ENCODE measurements at regions not wholly inside any gene's neighbourhood (a gene's known extent, or its start where the extent isn't known, plus 50 kb on each side); places are given as distances from the start of the nearest gene placed in this dataset.

GRCh38 chr11:47928426-47928825 lies 51.9 kb upstream of the PTPRJ start:
- CTCF ChIA-PET, result interaction anchor here (1.2 to 3.5 kb wide), 2 partner anchors 66 to 180 kb away, joined by 3 to 12 read pairs; no protein-coding TSS in a partner anchor
- no peaks in the 10 kb centered on the region for H3K9me3 ChIP-seq (ENCODE audit: control extremely low read depth in 1 of 3, control insufficient read depth in 2 of 3, insufficient read depth in 1 of 3, low read length in 2 of 3)
- DNase-seq, result peak; percentile 41
- H3K4me1 ChIP-seq (ENCODE audit: control insufficient read depth in 2 of 2, insufficient read depth in 2 of 2, low read length in 2 of 2), result peaks cover 27 to 40% of the 10 kb centered on the region in 2 donors
- no peaks in the 10 kb centered on the region for H3K9me3 Mint-ChIP-seq (ENCODE audit: insufficient read depth)
- no peaks in the 10 kb centered on the region for H3K27me3 ChIP-seq (replicated peaks in 1 of 4; ENCODE audit: control extremely low read depth in 1 of 4, control insufficient read depth in 3 of 4, insufficient read depth in 4 of 4, low read length in 3 of 4)
- peak overlapping the region; percentile 61 for H2AFZ ChIP-seq (ENCODE audit: insufficient read depth, low read depth, low read length, poor library complexity, severe bottlenecking)
- H3K4me2 ChIP-seq (replicated peaks; ENCODE audit: low read depth, low read length, poor library complexity, severe bottlenecking), result peak overlapping the region; percentile 61
- H3K9ac ChIP-seq (ENCODE audit: low read length), result peak overlapping the region; percentile 19
- 33% methylated on average over 2 of the region's 5 CpGs for WGBS (ENCODE audit: insufficient coverage)
- peak overlapping the region; percentile 72 for H3K4me3 Mint-ChIP-seq
- intact Hi-C loops (cut with micrococcal nuclease), result loop anchor here (1.0 kb wide), 1 partner anchor 8 kb away; no protein-coding TSS in a partner anchor
- peak overlapping the region; percentile 66 for H3K27ac Mint-ChIP-seq
- POLR2A ChIA-PET, result interaction anchor here (0.6 kb wide), 1 partner anchor 244 kb away, joined by 3 read pairs; no protein-coding TSS in a partner anchor
- TF ChIP-seq EZH2 (IDR thresholded peaks at IDR 0.05; ENCODE audit: borderline replicate concordance, insufficient read depth, low read depth, low read length, poor library complexity, severe bottlenecking) (no peak), CTCF (IDR thresholded peaks at IDR 0.05) (no peak)
- ATAC-seq (ENCODE audit: low read depth), result peak; percentile 56
- no peaks in the 10 kb centered on the region for H3K36me3 ChIP-seq (replicated peaks in 1 of 2; ENCODE audit: control extremely low read depth in 1 of 2, control insufficient read depth in 1 of 2, extremely low read depth in 1 of 2, insufficient read depth in 2 of 2, low read length in 1 of 2)
- H4K20me1 ChIP-seq (ENCODE audit: control insufficient read depth, insufficient read depth, low read length, poor library complexity, severe bottlenecking), result no peaks in the 10 kb centered on the region
- no peak overlapping the region for H3K27ac ChIP-seq (ENCODE audit: low read length in 2 of 2)
- H3K79me2 ChIP-seq (ENCODE audit: control insufficient read depth, insufficient read depth, low read length), result peaks cover 9% of the 10 kb centered on the region
- peaks cover 41% of the 10 kb centered on the region for H3K4me1 Mint-ChIP-seq
- H3K4me3 ChIP-seq (ENCODE audit: control extremely low read depth in 1 of 5, extremely low read depth in 1 of 5, insufficient read depth in 1 of 5, low read depth in 2 of 5, low read length in 4 of 5), result peak overlapping the region in 1 of 5 experiments; percentile 31
- no peaks in the 10 kb centered on the region for H3K27me3 Mint-ChIP-seq

GRCh38 chr11:47924184-47924691 lies 56.1 kb upstream of the PTPRJ start:
- H3K9ac ChIP-seq (ENCODE audit: low read length), result no peak overlapping the region
- H3K9me3 ChIP-seq (ENCODE audit: control extremely low read depth in 1 of 3, control insufficient read depth in 2 of 3, insufficient read depth in 1 of 3, low read length in 2 of 3), result no peaks in the 10 kb centered on the region
- H4K20me1 ChIP-seq (ENCODE audit: control insufficient read depth, insufficient read depth, low read length, poor library complexity, severe bottlenecking), result no peaks in the 10 kb centered on the region
- intact Hi-C loops (cut with micrococcal nuclease), result loop anchor here (5.0 kb wide), 1 partner anchor 157 kb away; the partner anchor contains the start of gene FNBP4
- H3K79me2 ChIP-seq (ENCODE audit: control insufficient read depth, insufficient read depth, low read length), result peaks cover 9% of the 10 kb centered on the region
- H3K27ac Mint-ChIP-seq, result peak overlapping the region; percentile 79
- H3K4me1 Mint-ChIP-seq, result peaks cover 67% of the 10 kb centered on the region
- peak overlapping the region; percentile 29 for H2AFZ ChIP-seq (ENCODE audit: insufficient read depth, low read depth, low read length, poor library complexity, severe bottlenecking)
- peaks cover 61 to 81% of the 10 kb centered on the region in 2 donors for H3K4me1 ChIP-seq (ENCODE audit: control insufficient read depth in 2 of 2, insufficient read depth in 2 of 2, low read length in 2 of 2)
- WGBS (ENCODE audit: insufficient coverage), result 100% methylated on average over 1 of the region's 8 CpGs
- no peaks in the 10 kb centered on the region for H3K9me3 Mint-ChIP-seq (ENCODE audit: insufficient read depth)
- no peak overlapping the region for H3K4me3 ChIP-seq (ENCODE audit: control extremely low read depth in 1 of 5, extremely low read depth in 1 of 5, insufficient read depth in 1 of 5, low read depth in 2 of 5, low read length in 4 of 5)
- no peaks in the 10 kb centered on the region for H3K36me3 ChIP-seq (replicated peaks in 1 of 2; ENCODE audit: control extremely low read depth in 1 of 2, control insufficient read depth in 1 of 2, extremely low read depth in 1 of 2, insufficient read depth in 2 of 2, low read length in 1 of 2)
- POLR2A ChIA-PET, result no interaction called here
- no peak for TF ChIP-seq EZH2 (IDR thresholded peaks at IDR 0.05; ENCODE audit: borderline replicate concordance, insufficient read depth, low read depth, low read length, poor library complexity, severe bottlenecking)
- no peak for TF ChIP-seq CTCF (IDR thresholded peaks at IDR 0.05)
- H3K4me2 ChIP-seq (replicated peaks; ENCODE audit: low read depth, low read length, poor library complexity, severe bottlenecking), result peak overlapping the region; percentile 13
- no peak for DNase-seq
- H3K4me3 Mint-ChIP-seq, result no peak overlapping the region
- CTCF ChIA-PET, result interaction anchor here (1.1 to 2.1 kb wide), 4 partner anchors 8 to 70 kb away, joined by 3 to 18 read pairs (median 3); no protein-coding TSS in a partner anchor
- no peaks in the 10 kb centered on the region for H3K27me3 ChIP-seq (replicated peaks in 1 of 4; ENCODE audit: control extremely low read depth in 1 of 4, control insufficient read depth in 3 of 4, insufficient read depth in 4 of 4, low read length in 3 of 4)
- no peak overlapping the region for H3K27ac ChIP-seq (ENCODE audit: low read length in 2 of 2)
- no peak for ATAC-seq (ENCODE audit: low read depth)
- H3K27me3 Mint-ChIP-seq, result no peaks in the 10 kb centered on the region

Data from B cell (primary cell).